NCI-H1092 treated with DMSO at 0.1 percent for 48 hours (cell line): ENCODE measurements at regions not wholly inside any gene's neighbourhood (a gene's known extent, or its start where the extent isn't known, plus 50 kb on each side); places are given as distances from the start of the nearest gene placed in this dataset.
"Not testable (repeated sequence)": the region's sequence is repeated elsewhere in the genome, so short reads cannot be mapped to it uniquely, and the experiment has no call there.

ENCODE experiments used
- DNase-seq: peaks from one replicate; lab custom pipeline; 2025; lab: John Stamatoyannopoulos, UW

GRCh38 chr6:137709424-137710236 is 157.4 kb upstream of the TNFAIP3 start:
- no peak for DNase-seq

GRCh38 chr6:137711972-137712371 is 155.1 kb upstream of the TNFAIP3 start:
- no peak for DNase-seq

DNA sequence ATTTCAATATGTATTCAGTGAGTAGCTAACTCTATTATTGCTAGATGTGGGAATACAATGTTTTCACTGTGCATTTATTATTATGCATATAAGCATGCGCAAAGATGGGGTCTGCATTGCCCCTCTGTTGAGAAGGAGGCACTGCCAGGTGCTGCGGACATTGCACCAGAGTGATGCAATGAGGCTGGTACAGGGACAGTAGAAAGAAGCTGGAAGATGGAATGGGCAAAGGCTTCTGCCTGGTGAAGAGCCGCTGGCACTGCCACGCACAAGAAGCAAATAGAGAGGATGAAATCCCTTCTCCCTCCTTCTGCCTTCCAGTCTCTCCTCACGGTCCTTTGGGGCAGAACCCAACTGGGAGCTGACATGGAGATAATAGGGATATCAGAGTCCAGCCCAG is 154.5 kb upstream of the TNFAIP3 start:
- no peak for DNase-seq

- DNase-seq: no peak
These were observed 151.4 kb upstream of the TNFAIP3 start for GRCh38 chr6:137715589-137716045.

DNA sequence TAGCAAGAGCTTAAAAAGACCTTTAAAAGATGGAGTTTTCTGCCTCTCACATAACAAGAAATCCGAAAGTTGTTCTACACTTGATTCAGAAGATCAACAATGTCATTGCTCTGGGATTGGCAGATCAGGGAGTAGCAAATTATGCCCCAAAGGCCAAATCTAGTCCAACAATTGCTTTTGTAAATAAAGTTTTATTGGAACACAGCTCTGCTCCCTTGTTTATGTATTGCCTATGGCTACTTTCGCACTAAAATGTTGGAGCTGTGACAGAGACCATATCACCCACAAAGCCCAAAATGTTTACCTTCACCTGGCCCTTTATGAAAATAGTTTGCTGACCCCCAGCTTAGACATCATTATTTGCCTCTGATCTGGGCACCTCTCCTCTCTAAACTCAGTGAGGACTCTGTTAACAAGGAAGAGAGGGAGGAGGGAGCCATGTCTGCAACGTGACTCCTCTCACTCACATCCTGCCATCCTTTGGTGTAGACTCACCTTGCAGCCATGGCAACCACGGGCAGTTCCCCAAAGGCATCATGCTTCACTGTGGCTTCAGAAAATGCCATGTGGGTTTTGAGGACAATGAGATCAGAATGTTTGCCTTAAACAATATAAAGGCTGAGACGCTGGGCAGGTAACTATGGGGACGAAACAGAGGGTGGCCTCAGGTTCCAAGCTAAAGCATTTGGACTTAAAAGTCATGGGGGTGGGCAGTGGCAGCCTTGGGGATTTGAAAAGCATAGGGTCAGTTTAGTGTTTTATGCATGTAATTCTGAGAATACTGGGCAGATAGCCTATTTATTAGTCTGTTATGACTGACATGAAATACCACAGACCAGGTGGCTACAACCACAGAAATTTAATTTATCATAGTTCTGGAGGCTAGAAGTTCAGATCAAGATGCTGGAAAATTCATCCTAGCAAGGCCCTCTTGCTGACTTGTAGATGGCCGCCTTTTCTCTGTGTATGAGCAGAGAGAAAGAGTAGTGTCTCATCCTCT is 149.7 kb upstream of the TNFAIP3 start:
- no peak for DNase-seq

DNA sequence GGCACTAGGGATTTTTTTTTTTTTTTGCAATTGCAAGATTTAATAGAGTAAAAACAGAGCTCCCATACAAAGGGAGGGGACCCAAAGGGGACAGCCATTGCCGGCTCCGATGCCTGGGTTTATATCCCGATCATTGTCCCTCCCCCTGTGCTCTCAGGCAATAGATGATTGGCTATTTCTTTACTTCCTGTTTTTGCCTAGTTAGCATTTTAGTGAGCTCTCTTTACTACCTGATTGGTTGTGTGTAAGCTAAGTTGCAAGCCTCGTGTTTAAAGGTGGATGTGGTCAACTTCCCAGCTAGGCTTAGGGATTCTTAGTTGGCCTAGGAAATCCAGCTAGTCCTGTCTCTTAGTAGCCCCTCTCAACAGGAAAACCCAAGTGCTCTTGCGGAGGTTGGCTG is 148.2 kb upstream of the TNFAIP3 start:
- DNase-seq: not testable (repeated sequence)

DNA sequence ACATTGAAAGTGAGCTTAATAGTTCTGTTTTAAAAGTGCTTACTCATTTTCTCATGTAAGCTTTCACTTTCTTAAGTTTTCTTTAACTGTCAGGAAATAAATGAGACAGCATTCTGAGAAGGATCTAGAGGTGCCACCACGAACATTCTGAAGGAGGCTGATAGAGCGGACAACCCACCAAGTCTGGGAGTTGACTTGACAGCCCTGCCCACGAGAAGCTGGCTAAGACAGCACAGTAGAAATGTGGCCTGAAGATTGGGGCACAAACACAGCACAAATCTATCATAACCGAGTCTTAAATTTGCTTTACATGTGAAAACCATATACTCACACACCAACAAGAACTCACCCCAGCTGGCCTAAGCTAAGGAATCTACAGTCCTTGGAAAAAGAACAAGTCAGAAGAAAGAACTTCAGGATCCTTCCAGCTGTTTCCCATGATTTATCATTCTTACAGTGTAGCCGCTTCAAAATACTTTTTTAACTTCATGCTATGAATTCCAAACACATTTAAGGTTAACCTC is 144.2 kb upstream of the TNFAIP3 start:
- no peak for DNase-seq

DNA sequence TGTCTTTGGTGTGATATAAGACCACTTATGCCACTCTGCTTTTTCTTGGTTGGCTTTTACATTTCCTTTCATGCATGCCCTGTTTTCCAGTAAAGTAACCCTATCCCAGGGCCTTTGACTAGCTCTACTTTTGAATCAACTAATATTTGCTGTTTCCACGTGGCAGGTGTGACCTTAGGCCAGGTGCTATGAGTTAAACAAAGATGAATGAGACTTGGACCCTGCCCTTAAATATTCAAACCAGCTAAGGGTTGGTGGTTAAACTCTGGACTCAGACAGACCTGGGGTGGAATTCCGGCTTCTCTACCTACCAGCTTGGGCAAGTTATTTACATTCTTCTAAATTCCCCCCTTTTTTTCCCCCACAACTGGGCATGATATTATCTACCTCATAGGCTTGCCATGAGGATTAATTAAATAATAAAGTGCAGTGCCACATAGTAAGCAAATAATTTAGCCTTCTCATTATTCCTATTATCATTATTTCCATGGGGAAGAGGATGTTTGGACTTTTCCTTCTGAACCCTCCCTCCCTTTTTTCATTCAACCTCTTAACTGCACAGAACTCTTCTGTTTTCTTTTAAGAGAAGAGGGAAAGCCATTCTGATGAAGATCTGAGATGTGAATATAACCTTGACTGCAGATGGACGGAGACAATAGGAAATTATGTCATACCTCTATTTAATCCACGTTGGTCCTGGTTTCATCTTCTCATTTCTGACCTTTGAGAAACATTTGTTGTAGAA is 143.6 kb upstream of the TNFAIP3 start:
- no peak for DNase-seq

GRCh38 chr6:137724018-137724403 is 143.0 kb upstream of the TNFAIP3 start:
- DNase-seq: no peak

DNA sequence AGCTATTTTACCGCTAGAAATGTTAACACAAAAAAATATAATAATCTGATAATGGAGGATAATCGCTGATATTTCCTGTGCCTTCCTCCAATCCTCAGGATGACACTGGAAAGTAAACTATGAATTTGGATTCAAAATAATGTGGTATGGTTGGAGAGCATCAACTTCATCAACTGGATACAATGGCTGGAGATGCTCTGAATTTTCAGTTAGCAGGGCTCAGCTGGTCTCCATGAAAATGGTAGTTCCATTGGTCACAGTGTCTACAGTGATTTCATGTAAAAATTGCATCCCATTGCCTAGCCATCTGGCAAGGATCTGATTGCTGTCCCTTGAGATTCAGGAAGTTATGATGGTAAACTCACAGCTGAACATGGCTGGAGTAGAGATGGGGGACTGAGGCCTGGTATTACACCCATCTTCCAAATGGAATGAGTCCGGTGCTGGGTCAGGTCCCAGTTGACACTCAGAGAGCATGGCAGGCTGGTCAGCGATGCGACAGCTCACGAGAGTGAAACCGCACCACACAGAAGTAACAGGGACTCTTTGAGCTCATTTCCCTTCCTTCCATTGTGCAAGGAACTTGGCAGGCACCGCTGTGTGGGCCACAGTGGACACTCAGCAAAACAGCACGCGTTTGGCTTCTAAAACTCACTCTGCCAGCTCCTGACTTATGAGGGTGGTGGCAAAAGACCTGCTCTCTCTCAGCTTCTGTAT is 142.4 kb upstream of the TNFAIP3 start:
- DNase-seq: no peak

DNA sequence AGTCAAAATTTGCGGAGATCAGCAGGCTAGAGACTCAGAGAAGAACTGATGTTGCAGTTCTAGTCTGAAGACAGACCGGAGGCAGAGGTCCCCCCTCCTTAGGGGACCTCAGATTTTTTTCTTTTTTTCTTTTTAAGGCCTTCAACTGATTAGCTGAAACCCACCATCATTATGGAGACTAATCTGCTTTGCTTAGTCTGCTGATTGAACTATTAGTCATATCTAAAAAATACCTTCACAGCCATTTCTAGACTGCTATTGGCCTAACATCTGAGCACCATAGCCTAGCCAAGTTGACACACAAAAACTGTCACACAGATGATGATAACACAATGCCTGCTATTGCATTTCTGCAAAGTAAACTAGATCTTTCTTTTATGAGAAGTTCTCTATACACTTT is 141.1 kb upstream of the TNFAIP3 start:
- DNase-seq: no peak

GRCh38 chr6:137726582-137726981 is 140.5 kb upstream of the TNFAIP3 start:
- no peak for DNase-seq

DNA sequence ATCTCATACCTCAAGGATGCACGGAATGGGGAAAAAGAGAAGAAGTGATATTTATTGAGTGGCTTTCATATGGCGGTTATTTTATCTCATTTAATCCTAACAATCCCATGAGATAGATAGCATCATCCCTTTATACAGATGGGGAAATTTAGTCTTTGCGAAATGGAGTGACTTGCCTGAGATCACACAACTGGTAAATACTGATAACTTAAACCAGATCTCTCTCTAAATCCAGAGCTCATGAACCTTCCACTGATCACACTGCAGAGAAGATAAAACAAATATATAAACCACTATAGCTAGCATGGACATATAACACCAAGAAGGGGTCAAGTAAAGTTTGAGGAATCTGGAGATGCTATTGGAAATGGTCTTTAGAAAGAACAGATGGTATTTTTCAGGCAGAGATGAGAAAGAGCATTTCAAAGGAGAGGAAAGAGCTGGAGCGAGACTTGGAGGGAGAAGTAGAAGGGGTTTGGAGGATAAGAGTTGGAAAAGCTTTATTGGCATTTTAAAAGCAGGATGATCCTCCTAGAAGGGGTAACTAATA is 139.8 kb upstream of the TNFAIP3 start:
- no peak for DNase-seq

GRCh38 chr6:137728386-137729349 is 138.4 kb upstream of the TNFAIP3 start:
- no peak for DNase-seq

DNA sequence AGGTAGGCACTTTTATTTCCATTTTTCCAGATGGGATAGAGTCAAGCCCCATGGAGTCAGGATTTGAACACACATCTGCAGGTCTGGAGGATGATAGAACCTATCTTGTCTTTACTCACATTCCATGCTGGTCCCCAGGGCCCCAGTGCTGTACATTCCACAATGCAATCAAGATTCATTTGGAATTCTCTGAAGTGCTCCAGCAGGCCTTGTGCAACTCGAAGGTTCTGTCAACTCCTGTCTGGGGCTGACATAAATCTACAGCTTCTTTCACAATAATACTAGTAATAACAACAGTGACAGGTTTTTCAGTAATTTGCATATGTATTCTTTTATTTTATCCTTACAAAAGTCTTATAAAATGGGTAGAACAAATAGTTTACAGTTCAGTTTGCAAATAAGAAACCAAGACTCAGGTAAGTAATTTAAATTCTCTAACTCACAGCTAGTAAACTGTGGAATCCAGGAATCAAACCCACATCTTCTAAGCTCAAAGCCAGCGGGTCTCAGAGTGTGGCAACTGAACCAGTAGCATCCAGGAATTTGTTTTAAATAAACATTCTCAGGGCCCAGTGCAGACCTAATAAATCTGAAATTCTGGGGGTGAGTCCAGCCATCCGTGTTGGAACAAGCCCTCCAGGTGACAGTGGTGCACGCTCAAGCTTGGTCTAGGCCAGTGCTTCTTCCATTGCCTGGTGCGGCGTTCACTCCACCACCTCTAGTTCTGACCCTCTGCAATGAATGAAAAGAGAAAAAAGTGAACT is 137.0 kb upstream of the TNFAIP3 start:
- no peak for DNase-seq

DNA sequence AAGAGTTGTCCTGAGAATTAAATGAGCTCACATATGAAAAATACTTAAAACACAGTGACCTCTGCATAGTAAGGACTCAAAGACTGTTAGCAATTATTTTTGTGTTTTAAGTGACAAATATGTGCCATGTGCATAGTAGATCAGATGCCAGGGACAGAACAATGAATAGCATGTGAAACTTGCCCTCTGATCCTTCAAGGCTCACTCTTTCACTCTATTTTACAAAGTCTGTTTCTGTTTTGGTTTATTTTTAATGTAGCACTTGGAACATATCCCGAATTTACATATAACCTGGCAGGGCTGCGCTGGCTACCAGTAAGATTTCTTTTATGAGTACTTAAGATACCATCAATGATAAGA is 135.5 kb upstream of the TNFAIP3 start:
- no peak for DNase-seq

- DNase-seq: no peak
These were observed 135.0 kb upstream of the TNFAIP3 start for GRCh38 chr6:137731960-137732616.

GRCh38 chr6:137733372-137733771 is 133.7 kb upstream of the TNFAIP3 start:
- no peak for DNase-seq
